Lower leg skin (tissue), 3 donors: ENCODE measurements at regions not wholly inside any gene's neighbourhood (a gene's known extent, or its start where the extent isn't known, plus 50 kb on each side); places are given as distances from the start of the nearest gene placed in this dataset.

Experiments
- POLR2A ChIP-seq, 2 donors: fragments of 450-650 bp; IDR thresholded peaks; one replicate each; pipeline ENCODE4 v1.6.1; 2016 to 2017; ENCODE audit warnings: antibody characterized with exemption in 2 of 2, mild to moderate bottlenecking in 1 of 2, moderate library complexity in 1 of 2
- TF ChIP-seq, protein P1 (sequence below), 3 donors: fragments of 450-650 bp; IDR thresholded peaks; one replicate each; pipeline ENCODE4 v1.5.1; 2016; ENCODE audit warnings: antibody characterized with exemption in 3 of 3, mild to moderate bottlenecking in 3 of 3, moderate library complexity in 2 of 3

DNA sequence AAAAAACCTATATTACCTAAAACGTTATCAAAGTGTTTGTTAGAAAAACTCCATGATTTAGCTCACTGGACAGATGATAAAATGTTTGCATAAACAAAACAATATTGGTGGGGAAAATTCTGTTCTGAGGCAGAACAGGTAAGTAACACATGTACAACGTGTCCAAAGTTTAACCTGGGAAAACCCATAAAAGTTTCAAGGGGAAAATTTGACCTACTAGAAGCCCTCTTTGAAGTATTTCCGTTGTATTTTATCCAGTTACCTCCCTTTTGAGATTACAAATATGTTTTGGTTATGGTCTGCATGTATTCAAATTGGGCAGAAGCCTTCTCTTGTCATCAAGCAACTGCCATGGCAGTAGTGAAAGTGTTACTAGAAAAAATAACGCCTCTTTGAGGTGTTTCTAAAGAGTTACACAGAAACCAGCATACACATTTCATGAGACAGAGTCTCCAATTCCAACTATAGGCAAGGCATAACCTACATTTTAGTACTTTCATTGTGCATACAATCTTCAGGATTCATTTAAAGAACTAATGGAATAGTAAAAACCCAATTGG, 58.0 kb upstream of the PDC start:
- TF ChIP-seq, protein P1, sequence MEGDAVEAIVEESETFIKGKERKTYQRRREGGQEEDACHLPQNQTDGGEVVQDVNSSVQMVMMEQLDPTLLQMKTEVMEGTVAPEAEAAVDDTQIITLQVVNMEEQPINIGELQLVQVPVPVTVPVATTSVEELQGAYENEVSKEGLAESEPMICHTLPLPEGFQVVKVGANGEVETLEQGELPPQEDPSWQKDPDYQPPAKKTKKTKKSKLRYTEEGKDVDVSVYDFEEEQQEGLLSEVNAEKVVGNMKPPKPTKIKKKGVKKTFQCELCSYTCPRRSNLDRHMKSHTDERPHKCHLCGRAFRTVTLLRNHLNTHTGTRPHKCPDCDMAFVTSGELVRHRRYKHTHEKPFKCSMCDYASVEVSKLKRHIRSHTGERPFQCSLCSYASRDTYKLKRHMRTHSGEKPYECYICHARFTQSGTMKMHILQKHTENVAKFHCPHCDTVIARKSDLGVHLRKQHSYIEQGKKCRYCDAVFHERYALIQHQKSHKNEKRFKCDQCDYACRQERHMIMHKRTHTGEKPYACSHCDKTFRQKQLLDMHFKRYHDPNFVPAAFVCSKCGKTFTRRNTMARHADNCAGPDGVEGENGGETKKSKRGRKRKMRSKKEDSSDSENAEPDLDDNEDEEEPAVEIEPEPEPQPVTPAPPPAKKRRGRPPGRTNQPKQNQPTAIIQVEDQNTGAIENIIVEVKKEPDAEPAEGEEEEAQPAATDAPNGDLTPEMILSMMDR (IDR thresholded peaks at IDR 0.05) = no peak
- TF ChIP-seq POLR2A (IDR thresholded peaks at IDR 0.05) = no peak
